HG03432 (cell line): ENCODE measurements at regions not wholly inside any gene's neighbourhood (a gene's known extent, or its start where the extent isn't known, plus 50 kb on each side); places are given as distances from the start of the nearest gene placed in this dataset.
"Not testable (repeated sequence)": the region's sequence is repeated elsewhere in the genome, so short reads cannot be mapped to it uniquely, and the experiment has no call there.

Source experiments
- ATAC-seq: cut with Tn5 transposase; IDR thresholded peaks from one replicate; pipeline ENCODE4 v1.9.1; 2021; ENCODE audit warnings: mild to moderate bottlenecking, moderate library complexity; ENCODE audit not compliant: unreplicated experiment

DNA sequence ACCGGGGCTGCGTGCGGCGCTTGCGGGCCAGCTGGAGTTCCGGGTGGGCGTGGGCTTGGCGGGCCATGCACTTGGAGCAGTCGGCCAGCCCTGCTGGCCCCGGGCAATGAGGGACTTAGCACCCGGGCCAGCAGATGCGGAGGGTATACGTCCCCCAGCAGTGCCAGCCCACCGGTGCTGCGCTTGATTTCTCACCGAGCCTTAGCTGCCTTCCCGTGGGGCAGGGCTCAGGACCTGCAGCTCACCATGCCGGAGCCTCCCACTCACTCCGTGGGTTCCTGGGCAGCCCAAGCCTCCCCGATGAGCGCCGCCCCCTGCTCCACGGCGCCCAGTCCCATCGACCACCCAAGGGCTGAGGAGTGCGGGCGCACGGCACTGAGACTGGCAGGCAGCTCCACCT, 51.4 kb upstream of the INPP4B start:
- ATAC-seq, result not testable (repeated sequence)

DNA sequence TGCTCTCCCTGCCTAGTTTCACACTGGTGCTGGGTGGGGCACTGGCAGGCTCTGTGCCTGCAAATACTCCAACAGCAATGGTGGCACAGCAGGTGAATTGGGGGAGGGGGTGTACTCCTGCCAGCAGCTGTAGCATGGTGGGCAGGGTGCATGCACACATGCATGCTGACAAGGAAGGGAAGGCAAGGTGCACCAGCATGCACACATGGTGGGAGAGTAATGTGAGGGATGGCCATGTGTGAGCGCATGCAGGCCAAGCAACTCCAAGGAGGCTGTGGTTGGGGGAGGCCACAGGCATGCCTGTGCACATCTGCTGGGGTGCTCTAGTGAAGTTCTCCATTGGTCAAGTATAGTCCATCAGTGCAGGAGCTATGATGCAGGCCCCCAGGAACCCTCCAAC, 54.5 kb upstream of the INPP4B start:
- no peak for ATAC-seq

DNA sequence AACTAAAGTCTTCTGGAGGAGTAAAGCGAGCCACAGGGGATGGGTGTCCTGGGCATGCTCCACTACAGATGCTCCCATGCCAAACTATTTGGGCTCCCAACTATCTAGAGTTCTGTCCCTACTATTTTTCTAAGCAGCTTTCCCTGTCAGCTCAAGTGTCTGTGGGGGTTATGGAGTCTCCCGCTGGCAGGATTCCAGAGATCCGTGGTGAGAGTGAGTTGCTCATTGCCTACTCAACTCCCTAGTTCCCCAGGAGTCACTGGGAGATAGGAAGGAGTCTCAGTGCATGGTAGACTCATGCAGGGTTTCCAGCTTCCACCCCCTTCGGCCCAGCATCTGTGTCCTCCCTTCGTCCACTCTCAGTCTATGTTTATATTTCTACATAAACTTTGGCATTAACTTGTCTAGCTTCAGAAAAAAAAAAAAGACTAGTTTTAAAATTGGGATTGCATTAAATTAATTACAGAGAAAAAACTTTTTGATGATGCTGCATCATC, 55.1 kb upstream of the INPP4B start:
- no peak for ATAC-seq

DNA sequence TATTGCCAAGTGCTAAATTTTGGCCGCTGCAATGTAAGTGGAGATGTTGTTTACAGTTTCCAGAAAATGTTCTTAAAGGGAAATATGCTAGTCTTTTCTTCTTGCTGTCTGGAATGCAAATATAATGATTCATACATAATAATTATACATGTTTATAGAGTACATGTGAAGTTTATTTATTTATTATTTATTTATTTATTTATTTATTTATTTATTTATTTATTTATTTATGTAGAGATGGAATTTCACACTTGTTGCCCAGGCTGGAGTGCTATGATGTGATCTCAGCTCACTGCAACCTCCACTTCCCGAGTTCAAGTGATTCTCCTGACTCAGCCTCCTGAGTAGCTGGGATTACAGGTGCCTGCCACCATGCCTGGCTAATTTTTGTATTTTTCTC, 57.5 kb upstream of the INPP4B start:
- not testable (repeated sequence) for ATAC-seq

DNA sequence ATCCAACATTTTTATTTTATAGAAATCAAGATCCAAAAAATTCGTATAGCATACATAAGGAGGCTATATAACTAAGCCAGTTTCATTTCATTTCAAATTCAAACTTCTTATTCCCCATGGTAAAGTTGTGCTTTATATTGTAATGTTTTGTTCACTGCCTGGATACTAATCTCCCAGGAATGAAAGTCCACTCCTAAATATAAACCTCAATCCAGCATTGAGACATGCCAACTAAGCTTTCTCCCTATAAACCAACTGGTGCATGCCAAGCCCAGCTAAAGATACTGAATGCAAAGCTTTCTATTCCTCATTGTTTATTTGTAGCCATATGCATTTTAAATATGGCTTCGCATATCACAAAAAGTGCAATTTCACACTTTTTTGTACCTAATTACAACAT, 63.8 kb upstream of the INPP4B start:
- ATAC-seq, result no peak

DNA sequence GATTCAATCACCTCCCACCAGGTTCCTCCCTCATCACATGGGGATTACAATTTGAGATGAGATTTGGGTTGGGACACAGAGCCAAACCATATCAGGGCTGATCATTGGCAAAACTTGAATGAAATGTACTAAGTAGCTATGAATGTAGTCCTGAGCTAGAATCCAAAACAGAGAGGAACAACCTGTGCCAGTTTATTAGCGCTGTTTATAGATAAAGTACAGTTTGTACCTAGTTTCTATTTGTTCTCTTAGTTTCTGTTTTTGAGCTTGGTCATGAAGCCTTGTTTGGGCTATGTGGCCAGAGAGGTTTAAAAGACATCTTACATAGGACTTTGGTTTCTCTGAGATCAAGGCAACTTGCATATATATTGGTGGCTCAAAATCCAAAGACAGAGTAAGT, 66.9 kb upstream of the INPP4B start:
- ATAC-seq, result no peak

DNA sequence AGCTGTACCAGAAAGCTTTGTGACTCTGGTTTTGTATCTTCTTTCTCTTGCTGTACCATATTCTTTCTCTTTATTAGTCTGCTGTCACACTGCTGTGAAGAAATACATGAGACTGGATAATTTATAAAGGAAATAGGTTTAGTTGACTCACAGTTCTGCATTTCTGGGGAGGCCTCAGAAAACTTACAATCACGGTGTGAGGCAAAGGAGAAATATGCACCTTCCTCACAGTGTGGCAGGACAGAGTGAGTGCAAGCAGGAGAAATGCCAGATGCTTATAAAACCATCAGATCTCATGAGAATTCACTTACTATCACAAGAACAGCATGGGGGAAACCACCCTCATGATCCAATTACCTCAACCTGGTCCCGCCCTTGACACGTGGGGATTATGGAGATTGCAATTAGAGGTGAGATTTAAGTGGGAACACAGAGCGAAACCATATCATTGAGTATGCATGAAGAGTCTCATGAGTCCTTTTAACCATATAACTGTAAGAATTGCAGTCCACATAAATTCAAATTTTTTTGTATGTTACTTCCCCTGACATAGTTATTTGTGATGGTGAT, 67.4 kb upstream of the INPP4B start:
- no peak for ATAC-seq

DNA sequence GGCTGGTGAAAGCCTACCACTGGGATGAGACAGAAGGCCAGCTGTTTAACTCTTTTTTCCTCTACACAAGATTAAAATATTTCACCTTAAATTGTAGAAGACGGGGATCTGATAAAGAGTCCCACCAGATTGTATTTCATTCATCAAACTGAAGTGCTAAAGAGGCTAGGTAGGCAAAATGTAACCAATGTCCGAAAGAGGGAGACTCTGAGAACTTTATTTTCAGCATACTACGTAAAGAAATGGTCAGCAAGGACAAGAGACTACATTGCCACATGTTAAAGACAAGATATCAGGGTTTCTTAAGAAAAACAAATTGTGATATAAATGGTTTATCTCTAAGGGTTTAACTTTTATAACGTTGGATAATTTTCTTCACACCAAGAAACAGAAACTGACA, 71.6 kb upstream of the INPP4B start:
- no peak for ATAC-seq

DNA sequence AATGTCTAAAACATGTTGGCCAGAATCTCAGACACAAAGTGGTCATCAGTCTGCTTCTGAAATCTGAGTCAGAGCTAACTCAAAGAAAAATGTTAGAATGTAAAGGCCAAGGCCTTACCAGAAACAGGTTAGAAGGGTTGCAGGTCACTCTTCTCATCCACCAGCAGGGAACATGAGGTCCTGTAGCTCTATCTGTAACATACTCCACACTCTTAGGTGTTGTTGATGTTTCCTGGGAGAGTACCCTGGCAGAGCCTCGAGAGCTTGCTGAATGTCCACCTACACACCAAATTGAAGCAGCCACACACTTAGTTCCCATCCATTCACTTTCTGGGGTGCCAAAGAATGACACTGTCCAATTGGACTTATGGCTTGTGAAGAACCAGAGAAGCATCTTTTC, 76.6 kb upstream of the INPP4B start:
- ATAC-seq, result no peak

DNA sequence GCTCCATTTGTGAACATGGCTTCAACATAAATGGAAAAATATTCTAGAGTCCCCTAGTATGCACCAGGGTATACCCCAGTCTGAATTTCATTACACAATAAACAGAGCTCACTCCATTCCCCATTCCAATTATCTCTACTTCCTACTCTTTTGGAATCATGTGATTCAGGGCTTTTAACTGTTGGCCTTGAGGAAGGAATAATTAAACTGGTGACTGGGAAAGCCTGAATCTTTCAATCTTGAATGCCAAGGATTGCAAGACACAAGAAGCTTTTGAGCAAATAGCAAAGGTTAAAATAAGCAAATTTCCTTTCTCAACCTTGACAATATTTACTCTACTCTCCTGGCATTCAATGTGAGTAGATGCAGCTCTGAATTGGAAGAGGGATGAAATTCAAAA, 77.5 kb upstream of the INPP4B start:
- ATAC-seq, result no peak

DNA sequence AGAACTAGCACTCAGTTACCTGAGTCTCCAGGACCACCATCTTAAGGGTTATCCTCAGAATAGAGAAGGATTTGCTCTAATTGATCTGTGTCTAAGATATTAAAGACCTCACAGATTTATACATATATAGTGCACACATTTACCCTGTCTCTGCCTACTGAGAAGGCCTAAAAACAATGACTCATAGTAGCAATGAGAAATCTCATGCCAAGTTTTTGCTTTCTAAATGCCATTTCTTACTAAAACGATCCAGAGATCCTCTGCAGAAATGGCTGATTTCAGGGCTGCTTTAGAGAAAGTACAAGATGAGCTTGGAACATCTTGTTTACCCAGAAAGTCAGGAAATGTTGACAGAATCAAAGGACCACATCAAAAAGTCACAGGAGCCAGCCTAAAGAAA, 79.1 kb upstream of the INPP4B start:
- no peak for ATAC-seq

DNA sequence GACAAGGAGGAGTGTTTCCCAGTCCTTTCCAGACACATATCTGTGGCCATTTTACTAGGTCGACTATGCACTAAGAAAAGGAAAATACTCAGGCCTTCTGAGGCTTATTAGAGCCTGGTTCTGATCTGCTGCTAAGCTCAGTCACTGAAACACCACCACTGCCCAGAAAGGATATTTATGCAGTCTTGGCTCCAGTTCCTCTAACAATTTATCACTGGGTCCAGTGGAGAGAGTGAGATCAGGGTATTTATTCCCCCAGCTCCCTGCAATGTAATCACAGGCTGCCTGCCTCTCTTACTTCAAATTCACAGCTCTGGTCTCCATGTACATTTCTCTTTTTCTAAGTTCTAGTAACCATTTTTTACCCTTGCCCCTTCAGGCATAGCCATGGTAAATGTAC, 81.6 kb upstream of the INPP4B start:
- ATAC-seq, result no peak

DNA sequence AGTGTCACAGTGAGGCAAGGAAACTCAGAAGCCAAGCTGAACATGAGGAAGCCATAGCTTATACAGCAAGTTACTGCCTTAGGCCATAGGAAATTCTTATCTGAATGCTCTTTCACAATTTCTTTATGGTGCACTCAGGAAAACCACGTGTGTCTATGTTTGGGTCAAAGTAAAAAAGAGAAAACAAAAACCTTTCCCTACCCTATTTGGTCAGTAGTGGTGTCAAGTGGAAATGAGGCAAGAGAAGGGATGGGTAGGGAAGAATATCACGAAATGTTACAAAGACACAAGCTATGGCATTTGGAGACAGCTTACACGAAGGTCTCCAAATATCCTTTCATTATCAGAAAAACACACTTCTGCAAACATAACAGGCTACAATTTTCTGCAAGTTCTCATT, 83.4 kb upstream of the INPP4B start:
- ATAC-seq, result no peak

DNA sequence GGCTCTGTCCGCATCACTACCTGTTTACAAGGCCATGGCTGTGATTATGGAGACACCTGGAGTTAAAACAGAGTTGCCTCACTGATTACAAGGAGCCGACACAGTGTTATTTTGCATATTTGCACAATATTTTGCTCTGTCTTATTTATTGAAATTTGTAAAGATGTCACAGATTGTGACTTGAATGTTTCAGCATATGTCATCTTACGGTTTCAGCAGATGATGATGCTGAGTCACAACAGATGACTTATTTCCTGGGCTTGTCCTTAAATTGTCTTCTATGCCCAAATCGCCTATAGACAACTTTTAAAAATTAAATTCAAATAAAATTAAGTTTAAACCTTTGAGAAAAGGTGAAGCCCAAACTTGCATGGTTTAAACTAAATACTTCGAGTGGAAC, 87.1 kb upstream of the INPP4B start:
- ATAC-seq, result no peak

DNA sequence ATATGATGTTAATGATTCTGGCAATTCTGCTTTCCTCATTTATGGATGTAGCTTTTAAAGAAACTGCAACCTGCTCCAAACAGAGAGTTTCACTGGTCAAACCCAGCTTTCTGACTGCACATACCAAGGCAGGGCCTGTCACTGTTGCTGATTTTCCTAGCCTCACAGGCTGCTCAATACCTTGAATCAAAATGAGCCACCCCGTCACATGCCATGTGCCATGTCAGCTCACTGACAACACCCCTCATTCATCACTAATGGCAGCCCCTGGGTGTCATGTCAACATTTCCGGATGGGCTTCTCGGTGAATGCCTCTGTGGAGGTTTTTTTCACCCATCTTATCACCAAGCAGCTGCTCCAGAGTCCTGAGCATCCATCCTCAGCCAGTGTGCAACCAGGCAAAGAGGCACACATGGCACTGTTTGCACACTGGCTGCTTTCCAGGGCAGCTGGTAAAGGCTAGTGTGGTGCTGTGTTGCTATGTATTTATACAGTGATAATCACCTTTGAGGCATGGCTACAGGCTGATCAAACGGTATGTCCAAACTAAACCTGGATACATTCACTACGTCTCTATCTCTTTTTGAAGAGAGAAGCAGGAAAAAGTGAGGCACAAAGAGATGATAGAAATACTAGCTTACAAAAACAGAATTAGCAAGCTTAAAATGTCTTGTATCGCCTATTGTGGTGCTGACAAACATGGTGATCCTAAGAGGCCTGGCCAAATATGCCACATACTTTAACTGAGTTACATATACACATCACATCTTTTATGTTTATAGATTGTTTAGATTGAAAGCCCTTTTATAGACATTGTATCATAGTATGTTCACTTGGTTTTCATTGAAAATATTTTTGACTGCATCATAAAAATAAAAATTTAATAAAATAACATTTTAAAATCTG, 94.6 kb upstream of the INPP4B start:
- ATAC-seq, result no peak

DNA sequence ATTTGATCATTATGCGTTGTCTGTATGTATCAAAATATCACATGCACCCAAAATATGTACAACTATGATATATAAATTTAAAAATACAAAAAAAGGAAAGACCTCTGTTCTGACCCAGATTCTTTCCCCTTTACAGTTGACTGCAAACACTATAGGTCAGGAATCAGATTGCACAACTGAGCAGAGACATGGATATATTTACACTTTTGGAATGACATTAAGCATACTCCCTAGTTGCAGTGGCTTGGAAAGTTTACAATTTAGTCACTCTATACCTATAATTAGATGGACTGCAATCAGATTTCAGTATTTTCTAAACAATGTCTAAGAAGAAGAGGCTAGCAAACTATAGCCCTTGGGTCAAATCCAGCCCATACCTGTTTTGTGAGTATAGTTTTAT, 98.5 kb upstream of the INPP4B start:
- ATAC-seq, result no peak

DNA sequence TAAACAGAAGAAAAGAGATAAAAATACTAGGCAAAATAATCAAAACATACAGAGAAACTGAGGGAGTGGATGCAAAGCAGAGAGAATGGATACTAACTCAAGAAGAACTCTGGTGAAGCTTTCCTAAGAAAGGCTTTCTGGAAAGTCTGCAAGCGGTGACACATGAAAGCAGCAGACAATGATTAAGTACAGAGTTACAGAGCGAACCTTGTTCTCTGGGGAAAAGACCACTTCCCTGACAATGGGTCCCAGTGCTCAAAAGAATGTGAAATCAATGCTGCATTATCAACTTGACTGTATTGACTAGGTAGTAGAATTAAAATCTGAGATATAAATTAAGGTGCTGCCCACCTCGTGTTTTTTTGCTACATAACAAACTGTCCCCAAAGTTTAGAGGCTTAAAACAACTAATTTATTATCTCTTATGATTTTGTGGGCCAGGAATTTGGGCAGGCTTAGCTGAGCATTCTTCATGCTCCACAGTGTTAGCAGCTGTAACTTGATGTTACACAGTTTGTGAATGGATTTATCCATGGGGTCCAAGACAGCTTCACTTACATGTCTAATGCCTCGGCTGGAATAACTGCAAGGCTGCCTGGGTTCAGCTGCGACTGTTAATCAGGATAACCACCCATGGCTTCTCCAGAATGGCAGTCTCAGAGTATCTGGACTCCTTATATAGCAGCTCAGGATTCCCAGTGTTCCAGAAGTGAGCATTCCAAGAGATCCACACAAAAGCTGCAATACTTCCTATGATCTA, 106.9 kb upstream of the INPP4B start:
- ATAC-seq, result no peak

DNA sequence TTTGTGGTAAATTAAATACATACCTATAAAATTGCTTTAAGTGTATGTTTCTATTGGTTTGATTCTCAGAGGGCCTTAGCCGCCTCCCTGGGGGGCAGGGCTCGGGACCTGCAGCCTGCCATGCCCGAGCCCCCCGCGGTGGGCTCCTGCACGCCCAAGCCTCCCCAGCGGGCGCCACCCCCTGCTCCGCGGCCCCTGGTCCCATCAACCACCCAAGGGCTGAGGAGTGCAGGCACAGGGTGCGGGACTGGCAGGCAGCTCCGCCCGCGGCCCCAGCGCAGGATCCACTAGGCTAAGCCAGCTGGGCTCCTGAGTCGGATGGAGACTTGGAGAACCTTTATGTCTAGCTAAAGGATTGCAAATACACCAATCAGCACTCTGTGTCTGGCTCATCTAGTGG, 108.3 kb upstream of the INPP4B start:
- ATAC-seq, result no peak

DNA sequence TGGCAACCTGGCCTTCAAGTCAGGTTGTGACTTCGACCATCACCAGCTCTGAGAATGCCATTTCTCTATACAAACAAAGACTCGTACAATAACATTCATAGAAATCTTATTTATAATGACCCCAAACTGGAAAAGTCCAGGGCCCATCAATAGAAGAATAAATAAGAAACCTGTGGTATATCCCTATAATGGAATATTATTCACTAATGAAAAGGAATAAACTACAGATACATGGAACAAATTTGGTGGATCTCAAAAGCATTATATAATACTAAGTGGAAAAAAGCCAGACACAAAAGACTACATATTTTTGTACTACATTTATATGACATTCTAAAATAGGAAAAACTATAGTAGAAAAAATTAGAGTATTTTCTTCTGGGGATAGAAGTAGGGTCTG, 109.4 kb upstream of the INPP4B start:
- ATAC-seq, result no peak

DNA sequence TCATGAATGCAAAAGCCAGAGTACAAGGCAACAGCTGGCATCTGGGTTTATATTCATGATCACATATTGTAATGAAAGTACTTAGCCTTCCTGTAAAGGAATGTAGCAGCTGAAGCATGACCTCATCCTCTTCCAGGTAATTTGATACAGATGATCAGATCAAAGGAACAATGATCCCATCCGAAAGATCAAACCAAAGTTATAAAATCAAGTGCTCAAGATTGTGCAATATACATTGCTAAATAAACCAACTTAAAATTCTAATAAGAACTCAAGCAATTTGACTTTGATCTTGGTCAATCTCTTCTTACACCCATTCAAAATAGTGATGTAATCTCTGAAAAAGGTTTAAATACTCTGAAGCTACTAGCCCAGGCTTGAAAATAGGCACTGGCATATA, 113.1 kb upstream of the INPP4B start:
- ATAC-seq, result no peak

DNA sequence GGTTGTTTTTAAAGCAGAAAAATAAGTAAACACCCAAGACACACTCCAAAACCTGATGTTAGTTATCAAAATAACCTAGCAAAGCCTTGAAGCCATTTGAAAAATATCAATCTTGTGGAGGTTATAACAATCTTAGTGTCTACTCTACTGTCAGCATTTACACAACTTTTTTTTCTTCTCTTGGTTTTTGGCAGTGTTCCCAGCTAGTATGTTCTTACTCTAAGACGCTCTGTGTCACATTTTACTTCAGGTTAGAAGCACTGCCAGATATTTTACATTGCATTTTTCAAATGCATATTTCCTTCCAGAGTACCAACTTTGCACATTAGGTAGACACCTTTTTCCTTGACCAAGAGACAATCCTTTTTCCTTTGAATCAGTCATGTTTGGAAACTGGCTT, 114.0 kb upstream of the INPP4B start:
- no peak for ATAC-seq
